Cardiac muscle cell (in vitro differentiated cells and primary cell): ENCODE measurements at regions not wholly inside any gene's neighbourhood (a gene's known extent, or its start where the extent isn't known, plus 50 kb on each side); places are given as distances from the start of the nearest gene placed in this dataset.

Experiments used
- DNase-seq, 2 donors: peaks; one replicate each; pipeline versions ENCODE4 v3.0.0 to v3.0.0-alpha.2; 2010 to 2017; ENCODE audit warnings: low read depth in 1 of 2, low spot score in 1 of 2
- H3K27ac ChIP-seq: fragments of 200-600 bp; sonication (generic); 2 replicates; pipeline ENCODE4 v1.5.1; 2016
- H3K27me3 ChIP-seq: fragments of 200-600 bp; sonication (generic); 2 replicates; pipeline ENCODE4 v1.6.0; 2016; ENCODE audit warnings: control low read depth
- H3K36me3 ChIP-seq: fragments of 200-600 bp; sonication (generic); 2 replicates; pipeline ENCODE4 v1.5.1; 2016; ENCODE audit warnings: control low read depth
- H3K4me1 ChIP-seq: fragments of 200-600 bp; sonication (generic); 2 replicates; pipeline ENCODE4 v1.8.1; 2017; ENCODE audit warnings: low read depth, mild to moderate bottlenecking, mixed run types
- H3K4me3 ChIP-seq: fragments of 200-600 bp; sonication (generic); 2 replicates; pipeline ENCODE4 v1.5.1; 2016; ENCODE audit warnings: mild to moderate bottlenecking
- H3K9me3 ChIP-seq: fragments of 200-600 bp; sonication (generic); 2 replicates; pipeline ENCODE4 v1.5.1; 2017; ENCODE audit warnings: low read depth, mild to moderate bottlenecking, control low read depth
- TF ChIP-seq, protein P1 (sequence below): IDR thresholded peaks from 2 replicates; pipeline ENCODE4 v1.5.1; 2012; ENCODE audit warnings: low read depth, mild to moderate bottlenecking, low read length

DNA sequence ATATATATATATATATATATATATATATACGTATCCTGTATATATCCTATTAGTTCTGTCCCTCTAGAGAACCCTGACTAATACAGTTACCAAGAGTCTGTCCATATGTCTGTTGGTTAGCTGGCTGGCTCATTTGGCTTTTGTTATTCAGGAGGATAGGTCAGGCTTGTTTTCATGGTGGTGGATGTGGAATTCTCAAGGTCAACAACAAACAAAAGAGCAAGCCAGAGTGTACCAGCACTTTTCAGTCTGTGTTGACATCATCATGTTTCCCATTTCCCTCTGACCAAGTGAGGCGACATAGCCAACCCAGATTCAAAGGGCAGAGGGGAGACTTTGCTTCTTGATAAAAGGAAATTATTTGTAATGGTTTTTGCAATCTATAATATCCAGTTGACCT lies 88.5 kb upstream of the PTCHD4 start:
- no peaks in the 10 kb centered on the region for H3K9me3 ChIP-seq
- no peak for DNase-seq
- H3K4me3 ChIP-seq = no peak overlapping the region
- H3K36me3 ChIP-seq = no peaks in the 10 kb centered on the region
- no peaks in the 10 kb centered on the region for H3K4me1 ChIP-seq
- TF ChIP-seq, protein P1, sequence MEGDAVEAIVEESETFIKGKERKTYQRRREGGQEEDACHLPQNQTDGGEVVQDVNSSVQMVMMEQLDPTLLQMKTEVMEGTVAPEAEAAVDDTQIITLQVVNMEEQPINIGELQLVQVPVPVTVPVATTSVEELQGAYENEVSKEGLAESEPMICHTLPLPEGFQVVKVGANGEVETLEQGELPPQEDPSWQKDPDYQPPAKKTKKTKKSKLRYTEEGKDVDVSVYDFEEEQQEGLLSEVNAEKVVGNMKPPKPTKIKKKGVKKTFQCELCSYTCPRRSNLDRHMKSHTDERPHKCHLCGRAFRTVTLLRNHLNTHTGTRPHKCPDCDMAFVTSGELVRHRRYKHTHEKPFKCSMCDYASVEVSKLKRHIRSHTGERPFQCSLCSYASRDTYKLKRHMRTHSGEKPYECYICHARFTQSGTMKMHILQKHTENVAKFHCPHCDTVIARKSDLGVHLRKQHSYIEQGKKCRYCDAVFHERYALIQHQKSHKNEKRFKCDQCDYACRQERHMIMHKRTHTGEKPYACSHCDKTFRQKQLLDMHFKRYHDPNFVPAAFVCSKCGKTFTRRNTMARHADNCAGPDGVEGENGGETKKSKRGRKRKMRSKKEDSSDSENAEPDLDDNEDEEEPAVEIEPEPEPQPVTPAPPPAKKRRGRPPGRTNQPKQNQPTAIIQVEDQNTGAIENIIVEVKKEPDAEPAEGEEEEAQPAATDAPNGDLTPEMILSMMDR = no peak
- H3K27ac ChIP-seq = no peak overlapping the region
- no peaks in the 10 kb centered on the region for H3K27me3 ChIP-seq

DNA sequence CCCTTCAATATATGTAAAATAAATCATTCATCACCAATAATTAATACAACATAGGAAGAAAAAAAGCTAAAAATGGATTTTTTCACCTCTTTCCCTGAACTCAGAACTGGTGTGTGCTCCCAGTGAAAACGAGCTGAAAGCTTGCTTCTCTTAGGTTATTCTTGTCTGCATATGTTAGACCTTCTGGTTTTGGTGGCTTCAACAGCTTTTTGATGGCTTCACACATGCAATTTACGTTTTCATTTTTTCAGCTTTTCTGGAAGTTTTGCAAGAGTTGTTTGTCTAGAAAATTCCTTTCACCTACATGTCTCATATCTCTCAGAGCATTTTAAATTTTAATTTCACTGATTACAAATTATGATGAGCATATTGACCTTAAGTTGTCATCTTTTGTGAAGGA lies 86.9 kb upstream of the PTCHD4 start:
- Histone ChIP-seq H3K27me3 (no peaks in the 10 kb centered on the region), H3K4me1 (no peaks in the 10 kb centered on the region), H3K27ac (no peak overlapping the region), H3K4me3 (no peak overlapping the region), H3K9me3 (no peaks in the 10 kb centered on the region), H3K36me3 (no peaks in the 10 kb centered on the region)
- DNase-seq = no peak
- TF ChIP-seq, protein P1 = no peak

GRCh38 chr6:48194596-48195295 lies 83.7 kb upstream of the PTCHD4 start:
- Histone ChIP-seq H3K9me3 (no peaks in the 10 kb centered on the region), H3K4me1 (no peaks in the 10 kb centered on the region), H3K4me3 (no peak overlapping the region), H3K27ac (no peak overlapping the region), H3K27me3 (no peaks in the 10 kb centered on the region), H3K36me3 (no peaks in the 10 kb centered on the region)
- TF ChIP-seq, protein P1 = no peak
- peak in 1 of 2 donors; percentile 10 for DNase-seq

GRCh38 chr6:48188158-48188557 lies 77.2 kb upstream of the PTCHD4 start:
- TF ChIP-seq, protein P1 = no peak
- Histone ChIP-seq H3K36me3 (no peaks in the 10 kb centered on the region), H3K4me1 (no peaks in the 10 kb centered on the region), H3K9me3 (no peaks in the 10 kb centered on the region), H3K27me3 (no peaks in the 10 kb centered on the region), H3K27ac (no peak overlapping the region), H3K4me3 (no peak overlapping the region)
- DNase-seq = no peak

- Histone ChIP-seq H3K4me1 (no peaks in the 10 kb centered on the region), H3K4me3 (no peak overlapping the region), H3K27me3 (no peaks in the 10 kb centered on the region), H3K27ac (no peak overlapping the region), H3K9me3 (no peaks in the 10 kb centered on the region), H3K36me3 (no peaks in the 10 kb centered on the region)
- TF ChIP-seq, protein P1 = no peak
- DNase-seq = no peak
Measured at GRCh38 chr6:48186746-48187145, 75.7 kb upstream of the PTCHD4 start.
